DMS79 treated with DMSO at 0.1 percent for 48 hours (cell line): ENCODE measurements at regions not wholly inside any gene's neighbourhood (a gene's known extent, or its start where the extent isn't known, plus 50 kb on each side); places are given as distances from the start of the nearest gene placed in this dataset.

Source experiments
- DNase-seq: peaks from one replicate; lab custom pipeline; 2025; lab: John Stamatoyannopoulos, UW

- no peak for DNase-seq
Measured at GRCh38 chr13:32910530-32910929, 105.7 kb upstream of the KL start.

- no peak for DNase-seq
Measured at GRCh38 chr13:32911506-32911905, 104.7 kb upstream of the KL start.

- DNase-seq: no peak
Measured at GRCh38 chr13:32914686-32915085, 101.5 kb upstream of the KL start.

- DNase-seq: no peak
Measured at GRCh38 chr13:32917504-32917903, 98.7 kb upstream of the KL start.

- DNase-seq: no peak
Measured at GRCh38 chr13:32923725-32924124, 92.5 kb upstream of the KL start.

- DNase-seq: no peak
Measured at GRCh38 chr13:32924886-32925285, 91.3 kb upstream of the KL start.

- DNase-seq: no peak
Measured at GRCh38 chr13:32925506-32925905, 90.7 kb upstream of the KL start.

GRCh38 chr13:32932376-32932775 lies 83.8 kb upstream of the KL start:
- DNase-seq: no peak

- DNase-seq: no peak
Measured at GRCh38 chr13:32936716-32937115, 79.5 kb upstream of the KL start.

- peak; percentile 18 for DNase-seq
Measured at GRCh38 chr13:32938314-32938713, 77.9 kb upstream of the KL start.

GRCh38 chr13:32938907-32939306 lies 77.3 kb upstream of the KL start:
- DNase-seq: no peak

- DNase-seq: peak; percentile 60
Measured at GRCh38 chr13:32940601-32941000, 75.6 kb upstream of the KL start.

GRCh38 chr13:32941368-32941767 lies 74.9 kb upstream of the KL start:
- DNase-seq: no peak

GRCh38 chr13:32946558-32946957 lies 69.7 kb upstream of the KL start:
- no peak for DNase-seq

GRCh38 chr13:32947411-32948276 lies 68.6 kb upstream of the KL start:
- DNase-seq: peak; percentile 80

- peak; percentile 86 for DNase-seq
Measured at GRCh38 chr13:32949820-32950219, 66.4 kb upstream of the KL start.

- no peak for DNase-seq
Measured at GRCh38 chr13:32951580-32951979, 64.6 kb upstream of the KL start.

GRCh38 chr13:32955881-32956594 lies 60.2 kb upstream of the KL start:
- no peak for DNase-seq

- no peak for DNase-seq
Measured at GRCh38 chr13:32956595-32956933, 59.7 kb upstream of the KL start.

GRCh38 chr13:32960626-32961025 lies 55.6 kb upstream of the KL start:
- no peak for DNase-seq

GRCh38 chr13:32961724-32962123 lies 54.5 kb upstream of the KL start:
- no peak for DNase-seq

GRCh38 chr13:32962342-32962741 lies 53.9 kb upstream of the KL start:
- DNase-seq: no peak

- no peak for DNase-seq
Measured at GRCh38 chr13:32964987-32965386, 51.2 kb upstream of the KL start.
